A673 (cell line): ENCODE measurements at regions not wholly inside any gene's neighbourhood (a gene's known extent, or its start where the extent isn't known, plus 50 kb on each side); places are given as distances from the start of the nearest gene placed in this dataset.

Experiments used
- BruUV-seq: library from RNA; stranded (reverse); fragments of 400-500 nt; replicated peaks from 2 replicates; lab custom pipeline; 2021; lab: Mats Ljungman, UMichigan
- CTCF ChIA-PET: fragments of 300-600 bp; sonication (Branson Sonifier 250); formaldehyde crosslinking; loops from one replicate; lab custom pipeline; 2022; ENCODE audit warnings: antibody characterized with exemption; lab: Charles Lee
- POLR2A ChIA-PET: fragments of 300-600 bp; sonication (Branson Sonifier 250); formaldehyde crosslinking; loops from one replicate; lab custom pipeline; 2022; ENCODE audit warnings: antibody characterized with exemption; ENCODE audit not compliant: low non-redundant PET; lab: Charles Lee
- DNase-seq: peaks from one replicate; pipeline ENCODE4 v3.0.0-alpha.2; 2015; ENCODE audit warnings: low spot score
- H3K27ac ChIP-seq: fragments of 200-600 bp; sonication (generic); 2 replicates; pipeline ENCODE4 v1.5.1; 2016; ENCODE audit warnings: mixed run types, low read depth, mild to moderate bottlenecking, mixed read lengths, antibody characterized with exemption, low read length; ENCODE audit not compliant: poor library complexity, severe bottlenecking
- H3K27me3 ChIP-seq: fragments of 200-600 bp; sonication (generic); replicated peaks from 2 replicates; pipeline ENCODE4 v1.6.1; 2017; ENCODE audit warnings: mixed run types, low read depth, mild to moderate bottlenecking, mixed read lengths, antibody characterized with exemption, low read length; ENCODE audit not compliant: insufficient read depth, poor library complexity
- H3K36me3 ChIP-seq: fragments of 200-600 bp; sonication (generic); 2 replicates; pipeline ENCODE4 v1.6.1; 2016; ENCODE audit warnings: mixed run types, mild to moderate bottlenecking, mixed read lengths, antibody characterized with exemption, low read length; ENCODE audit not compliant: insufficient read depth, poor library complexity, severe bottlenecking
- H3K4me1 ChIP-seq: fragments of 200-600 bp; sonication (generic); 2 replicates; pipeline ENCODE4 v1.6.1; 2017; ENCODE audit warnings: mixed run types, mild to moderate bottlenecking, mixed read lengths, antibody characterized with exemption, low read length; ENCODE audit not compliant: insufficient read depth, poor library complexity, severe bottlenecking
- H3K4me3 ChIP-seq: fragments of 200-600 bp; sonication (generic); 2 replicates; pipeline ENCODE4 v1.5.1; 2016; ENCODE audit warnings: low read depth, mixed run types, mild to moderate bottlenecking, mixed read lengths, low read length; ENCODE audit not compliant: poor library complexity, severe bottlenecking
- H3K9me3 ChIP-seq: fragments of 200-600 bp; sonication (generic); 2 replicates; pipeline ENCODE4 v1.6.1; 2016; ENCODE audit warnings: mixed run types, low read depth, mild to moderate bottlenecking, mixed read lengths, antibody characterized with exemption, low read length; ENCODE audit not compliant: poor library complexity, severe bottlenecking
- CTCF ChIP-seq: fragments of 300-800, 200-600 bp; sonication (generic); conservative IDR thresholded peaks from 2 replicates; pipeline ENCODE4 v1.5.1; 2017; ENCODE audit warnings: low read depth, mild to moderate bottlenecking, antibody characterized with exemption, low read length, moderate library complexity, mixed read lengths
- EZH2 ChIP-seq: fragments of 200-600 bp; sonication (generic); IDR thresholded peaks from 2 replicates; pipeline ENCODE4 v1.6.1; 2017; ENCODE audit warnings: borderline replicate concordance, low read depth, mild to moderate bottlenecking, mixed read lengths, antibody characterized with exemption, low read length; ENCODE audit not compliant: poor library complexity, severe bottlenecking
- intact Hi-C: fragments of 100-400 bp; cut with micrococcal nuclease; formaldehyde crosslinking; loops from one replicate; pipeline ENCODE4 v1.10.0; 2022; ENCODE audit not compliant: unreplicated experiment

- Histone ChIP-seq H3K27me3 (no peaks in the 10 kb centered on the region), H3K4me3 (no peak overlapping the region), H3K36me3 (no peaks in the 10 kb centered on the region), H3K9me3 (no peaks in the 10 kb centered on the region), H3K27ac (no peak overlapping the region), H3K4me1 (no peaks in the 10 kb centered on the region)
- BruUV-seq, result no TSS peak
- ChIA-PET CTCF (no interaction called here), POLR2A (no interaction called here)
- TF ChIP-seq EZH2 (no peak), CTCF (no peak)
- DNase-seq, result no peak
- intact Hi-C loops, result no loop called here
Measured at GRCh38 chr1:185626344-185626743, 107.8 kb upstream of the HMCN1 start.

GRCh38 chr1:185610954-185611353, 123.2 kb upstream of the HMCN1 start:
- Histone ChIP-seq H3K4me3 (no peak overlapping the region), H3K27me3 (no peaks in the 10 kb centered on the region), H3K36me3 (no peaks in the 10 kb centered on the region), H3K9me3 (peaks cover 16% of the 10 kb centered on the region), H3K4me1 (no peaks in the 10 kb centered on the region), H3K27ac (no peak overlapping the region)
- ChIA-PET CTCF (no interaction called here), POLR2A (no interaction called here)
- BruUV-seq, result no TSS peak
- no peak for TF ChIP-seq CTCF
- TF ChIP-seq EZH2, result no peak
- no peak for DNase-seq
- intact Hi-C loops, result no loop called here

GRCh38 chr1:185608177-185608576, 126.0 kb upstream of the HMCN1 start:
- no peaks in the 10 kb centered on the region for H3K36me3 ChIP-seq
- TF ChIP-seq EZH2, result no peak
- no peak for TF ChIP-seq CTCF
- H3K4me1 ChIP-seq, result no peaks in the 10 kb centered on the region
- ChIA-PET POLR2A (no interaction called here), CTCF (no interaction called here)
- intact Hi-C loops, result no loop called here
- H3K4me3 ChIP-seq, result no peak overlapping the region
- no TSS peak for BruUV-seq
- H3K9me3 ChIP-seq, result peaks cover 6% of the 10 kb centered on the region
- no peak for DNase-seq
- H3K27ac ChIP-seq, result no peak overlapping the region
- H3K27me3 ChIP-seq, result no peaks in the 10 kb centered on the region
